ENCODE measurements at regions not wholly inside any gene's neighbourhood (a gene's known extent, or its start where the extent isn't known, plus 50 kb on each side); places are given as distances from the start of the nearest gene placed in this dataset.

- H3K4me1 ChIP-seq: peaks cover 39% of the 10 kb centered on the region
- H3K4me3 ChIP-seq: no peak overlapping the region
- H3K27ac ChIP-seq: peak overlapping the region; percentile 72 to 85; a peak in 5 of 6 replicates
- POLR2A ChIA-PET: no interaction called here
- no peak for FAIRE-seq
- TF ChIP-seq CTCF (IDR thresholded peaks at IDR 0.05) (no peak), RCOR1 (IDR thresholded peaks at IDR 0.05; ENCODE audit: low read depth, low read length) (no peak), SREBF2 (IDR thresholded peaks at IDR 0.05) (no peak), ZSCAN20 (CRISPR knock-in tag; IDR thresholded peaks at IDR 0.05) (no peak), CEBPB (IDR thresholded peaks at IDR 0.05) (peak in 1 of 2 experiments; percentile 66; a peak in 3 of 4 replicates), JUNB (IDR thresholded peaks at IDR 0.05) (peak; percentile 75; the same call in 1 of the 2 replicates), EP300 (IDR thresholded peaks at IDR 0.05) (peak; percentile 59 to 84; a peak in 3 of 5 replicates), RAD21 (conservative IDR thresholded peaks at IDR 0.05 in 1 of 2, IDR thresholded peaks at IDR 0.05 in 1 of 2) (peak; percentile 15 to 26; a peak in 3 of 5 replicates), SMC3 (IDR thresholded peaks at IDR 0.05) (no peak), JUN (IDR thresholded peaks at IDR 0.05) (peak in 1 of 2 experiments; percentile 59; a peak in 3 of 5 replicates), FOSL2 (IDR thresholded peaks at IDR 0.05) (peak; percentile 51; the same call in 1 of the 2 replicates), FOSL2 (CRISPR knock-in tag; IDR thresholded peaks at IDR 0.05) (peak; percentile 68), MAX (IDR thresholded peaks at IDR 0.05) (peak; percentile 35; the same call in 1 of the 2 replicates), FOSB (CRISPR knock-in tag; IDR thresholded peaks at IDR 0.05) (no peak), BCL3 (IDR thresholded peaks at IDR 0.05) (peak; percentile 39; the same call in 1 of the 3 replicates), GATA3 (IDR thresholded peaks at IDR 0.05; ENCODE audit: borderline replicate concordance) (peak; percentile 92)
- no peaks in the 10 kb centered on the region for H3K9me3 ChIP-seq
- ATAC-seq: peak; percentile 81 to 85
- peak overlapping the region; percentile 66 for H3K4me2 ChIP-seq
- peak; percentile 17 to 80 for DNase-seq (ENCODE audit: low read depth in 1 of 2, low spot score in 1 of 2)
- CTCF ChIA-PET: interaction anchor here (0.7 kb wide), 1 partner anchor 40 kb away, joined by 3 read pairs; no protein-coding TSS in a partner anchor
- WGBS (ENCODE audit: missing lambda C conversion rate): 0% methylated on average over 2 of the region's 2 CpGs
These were observed 221.3 kb upstream of the CTAGE1 start for GRCh38 chr18:22639026-22639463.

GRCh38 chr18:22639561-22639960 is 221.8 kb upstream of the CTAGE1 start:
- Histone ChIP-seq H3K4me2 (peak overlapping the region; percentile 66), H3K27ac (peak overlapping the region; percentile 55 to 85; a peak in 5 of 6 replicates), H3K4me3 (no peak overlapping the region), H3K9me3 (no peaks in the 10 kb centered on the region), H3K4me1 (peaks cover 39% of the 10 kb centered on the region)
- DNase-seq (ENCODE audit: low read depth in 1 of 2, low spot score in 1 of 2) (no peak), ATAC-seq (no peak), FAIRE-seq (no peak)
- ChIA-PET POLR2A (no interaction called here), CTCF (no interaction called here)
- no peak for TF ChIP-seq NR3C1 (IDR thresholded peaks at IDR 0.05)
- no peak for TF ChIP-seq POLR2AphosphoS2 (conservative IDR thresholded peaks at IDR 0.05; ENCODE audit: low read length)
- WGBS (ENCODE audit: missing lambda C conversion rate): 94% methylated on average over 10 of the region's 10 CpGs

GRCh38 chr18:22640281-22640842 is 222.6 kb upstream of the CTAGE1 start:
- Histone ChIP-seq H3K27ac (peak overlapping the region; percentile 64 to 84; a peak in 5 of 6 replicates), H3K9me3 (no peaks in the 10 kb centered on the region), H3K4me3 (no peak overlapping the region), H3K4me2 (peak overlapping the region; percentile 37), H3K4me1 (peaks cover 39% of the 10 kb centered on the region)
- WGBS (ENCODE audit: missing lambda C conversion rate): 0% methylated on average over 3 of the region's 4 CpGs
- ATAC-seq (peak; percentile 43 to 61; a peak in 4 of 6 replicates), DNase-seq (ENCODE audit: low read depth in 1 of 2, low spot score in 1 of 2) (peak in 1 of 2 experiments; percentile 35), FAIRE-seq (no peak)
- POLR2A ChIA-PET: no interaction called here
- CTCF ChIA-PET: interaction anchor here (1.4 kb wide), 1 partner anchor 30 kb away, joined by 3 read pairs; no protein-coding TSS in a partner anchor
- TF ChIP-seq SREBF2 (IDR thresholded peaks at IDR 0.05): no peak
- no peak for TF ChIP-seq RNF2 (IDR thresholded peaks at IDR 0.05; ENCODE audit: borderline replicate concordance, low read depth)
- no peak for TF ChIP-seq TFCP2L1 (CRISPR knock-in tag; IDR thresholded peaks at IDR 0.05)
- no peak for TF ChIP-seq HOXB13 (CRISPR knock-in tag; IDR thresholded peaks at IDR 0.05; ENCODE audit: low read depth)
- no peak for TF ChIP-seq USF2 (IDR thresholded peaks at IDR 0.05)
- TF ChIP-seq HOXA7 (CRISPR knock-in tag; IDR thresholded peaks at IDR 0.05): no peak
- TF ChIP-seq EHMT2 (IDR thresholded peaks at IDR 0.05; ENCODE audit: low read depth): no peak
- TF ChIP-seq ZNF302 (CRISPR knock-in tag; IDR thresholded peaks at IDR 0.05): no peak
- TF ChIP-seq PBX3 (IDR thresholded peaks at IDR 0.05): no peak
- no peak for TF ChIP-seq CEBPB (IDR thresholded peaks at IDR 0.05)
- TF ChIP-seq HES2 (IDR thresholded peaks at IDR 0.05): no peak
- no peak for TF ChIP-seq CHD2 (IDR thresholded peaks at IDR 0.05; ENCODE audit: low read length, partially characterized antibody)
